Smooth muscle cell (in vitro differentiated cells): ENCODE measurements at regions not wholly inside any gene's neighbourhood (a gene's known extent, or its start where the extent isn't known, plus 50 kb on each side); places are given as distances from the start of the nearest gene placed in this dataset.

Experiments
- DNase-seq: peaks from one replicate; lab custom pipeline; 2025; ENCODE audit not compliant: unreplicated experiment; lab: John Stamatoyannopoulos, UW
- H2AFZ ChIP-seq: fragments of 200-600 bp; sonication (generic); 2 replicates; pipeline ENCODE4 v1.6.0; 2016; ENCODE audit warnings: antibody characterized with exemption, low read depth, mild to moderate bottlenecking
- H3F3A ChIP-seq: fragments of 200-600 bp; sonication (generic); 2 replicates; pipeline ENCODE4 v1.6.0; 2017; ENCODE audit warnings: antibody characterized with exemption, low read depth
- H3K27ac ChIP-seq: fragments of 200-600 bp; sonication (generic); 2 replicates; pipeline ENCODE4 v1.5.1; 2016; ENCODE audit warnings: low read depth, mild to moderate bottlenecking
- H3K27me3 ChIP-seq: fragments of 200-600 bp; sonication (generic); 2 replicates; pipeline ENCODE4 v1.6.1; 2016; ENCODE audit warnings: low read depth, mild to moderate bottlenecking
- H3K36me3 ChIP-seq: fragments of 200-600 bp; sonication (generic); 2 replicates; pipeline ENCODE4 v1.5.1; 2016; ENCODE audit warnings: low read depth
- H3K4me1 ChIP-seq: fragments of 200-600 bp; sonication (generic); 2 replicates; pipeline ENCODE4 v1.5.1; 2016; ENCODE audit warnings: low read depth
- H3K4me2 ChIP-seq: fragments of 200-600 bp; sonication (generic); 2 replicates; pipeline ENCODE4 v1.6.0; 2016; ENCODE audit warnings: mild to moderate bottlenecking
- H3K4me3 ChIP-seq: fragments of 200-600 bp; sonication (generic); 2 replicates; pipeline ENCODE4 v1.5.1; 2016; ENCODE audit warnings: mild to moderate bottlenecking
- H3K79me2 ChIP-seq: fragments of 200-600 bp; sonication (generic); 2 replicates; pipeline ENCODE4 v1.6.0; 2016; ENCODE audit warnings: low read depth, mild to moderate bottlenecking
- H3K9ac ChIP-seq: fragments of 200-600 bp; sonication (generic); 2 replicates; pipeline ENCODE4 v1.6.0; 2016; ENCODE audit warnings: low read depth
- H3K9me3 ChIP-seq: fragments of 200-600 bp; sonication (generic); replicated peaks from 2 replicates; pipeline ENCODE4 v1.5.1; 2016; ENCODE audit warnings: low read depth
- H4K20me1 ChIP-seq: fragments of 200-600 bp; sonication (generic); 2 replicates; pipeline ENCODE4 v1.6.0; 2016; ENCODE audit warnings: low read depth
- CTCF ChIP-seq: fragments of 200-600 bp; sonication (generic); IDR thresholded peaks from 2 replicates; pipeline ENCODE4 v1.5.1; 2017; ENCODE audit warnings: borderline replicate concordance, mild to moderate bottlenecking, antibody characterized with exemption; ENCODE audit not compliant: insufficient read depth, poor library complexity, severe bottlenecking
- WGBS: methylation state at CpG from one replicate; pipeline ENCODE4 v1.1.7; 2016; ENCODE audit warnings: low lambda C conversion rate; 5-methylcytosine and 5-hydroxymethylcytosine counted together

- Histone ChIP-seq H3F3A (no peaks in the 10 kb centered on the region), H3K79me2 (no peaks in the 10 kb centered on the region), H4K20me1 (no peaks in the 10 kb centered on the region), H3K27ac (no peak overlapping the region), H3K36me3 (no peaks in the 10 kb centered on the region), H3K27me3 (peaks cover 14% of the 10 kb centered on the region), H3K9me3 (no peaks in the 10 kb centered on the region), H2AFZ (no peak overlapping the region), H3K4me3 (no peak overlapping the region), H3K4me2 (no peak overlapping the region), H3K4me1 (no peaks in the 10 kb centered on the region), H3K9ac (no peak overlapping the region)
- no peak for TF ChIP-seq CTCF
- 85% methylated on average over 3 of the region's 3 CpGs for WGBS
- no peak for DNase-seq
Observed at GRCh38 chr20:16810216-16810615, 62.1 kb downstream of the OTOR start.

- no peaks in the 10 kb centered on the region for H4K20me1 ChIP-seq
- no peak for DNase-seq
- H3K4me1 ChIP-seq = no peaks in the 10 kb centered on the region
- no peaks in the 10 kb centered on the region for H3K9me3 ChIP-seq
- H3K4me3 ChIP-seq = no peak overlapping the region
- no peak overlapping the region for H2AFZ ChIP-seq
- no peak overlapping the region for H3K9ac ChIP-seq
- 56% methylated on average over 3 of the region's 3 CpGs for WGBS
- peaks cover 4% of the 10 kb centered on the region for H3K27me3 ChIP-seq
- no peak overlapping the region for H3K27ac ChIP-seq
- H3F3A ChIP-seq = no peaks in the 10 kb centered on the region
- H3K4me2 ChIP-seq = no peak overlapping the region
- no peaks in the 10 kb centered on the region for H3K79me2 ChIP-seq
- no peaks in the 10 kb centered on the region for H3K36me3 ChIP-seq
- no peak for TF ChIP-seq CTCF
Observed at GRCh38 chr20:16816192-16816591, 68.0 kb downstream of the OTOR start.

- Histone ChIP-seq H3K9ac (no peak overlapping the region), H3K36me3 (no peaks in the 10 kb centered on the region), H3K27me3 (no peaks in the 10 kb centered on the region), H3K27ac (no peak overlapping the region), H3K4me3 (no peak overlapping the region), H3K9me3 (no peaks in the 10 kb centered on the region), H3K4me1 (no peaks in the 10 kb centered on the region), H3K4me2 (no peak overlapping the region), H4K20me1 (no peaks in the 10 kb centered on the region), H2AFZ (no peak overlapping the region), H3K79me2 (no peaks in the 10 kb centered on the region), H3F3A (no peaks in the 10 kb centered on the region)
- no peak for TF ChIP-seq CTCF
- DNase-seq = no peak
- WGBS = 91% methylated on average over 2 of the region's 2 CpGs
Observed at GRCh38 chr20:16819483-16819882, 71.3 kb downstream of the OTOR start.

GRCh38 chr20:16821211-16822089, 73.3 kb downstream of the OTOR start:
- no peaks in the 10 kb centered on the region for H3K9me3 ChIP-seq
- no peak overlapping the region for H3K9ac ChIP-seq
- no peaks in the 10 kb centered on the region for H4K20me1 ChIP-seq
- H3F3A ChIP-seq = no peaks in the 10 kb centered on the region
- H3K4me1 ChIP-seq = no peaks in the 10 kb centered on the region
- H3K27me3 ChIP-seq = no peaks in the 10 kb centered on the region
- TF ChIP-seq CTCF = peak; percentile 80
- DNase-seq = no peak
- H3K4me3 ChIP-seq = no peak overlapping the region
- H2AFZ ChIP-seq = no peak overlapping the region
- WGBS = 49% methylated on average over 10 of the region's 10 CpGs
- no peaks in the 10 kb centered on the region for H3K36me3 ChIP-seq
- H3K27ac ChIP-seq = no peak overlapping the region
- H3K79me2 ChIP-seq = no peaks in the 10 kb centered on the region
- H3K4me2 ChIP-seq = no peak overlapping the region
